ENCODE measurements at regions not wholly inside any gene's neighbourhood (a gene's known extent, or its start where the extent isn't known, plus 50 kb on each side); places are given as distances from the start of the nearest gene placed in this dataset.
"Not testable (repeated sequence)": the region's sequence is repeated elsewhere in the genome, so short reads cannot be mapped to it uniquely, and the experiment has no call there.

- DNase-seq (no peak), ATAC-seq (no peak)
- Mint-ChIP-seq H3K27me3 (ENCODE audit: low read depth) (no peaks in the 10 kb centered on the region), H3K27ac (no peak overlapping the region), H3K4me1 (ENCODE audit: low read depth) (no peaks in the 10 kb centered on the region), H3K4me3 (no peak overlapping the region), H3K36me3 (ENCODE audit: low read depth) (no peaks in the 10 kb centered on the region), H3K9me3 (ENCODE audit: insufficient read depth) (peaks cover 6% of the 10 kb centered on the region)
- ChIA-PET POLR2A (no interaction called here), CTCF (no interaction called here)
These were observed 546.1 kb upstream of the SALL3 start for GRCh38 chr18:78433562-78433961.

GRCh38 chr18:78436110-78436509 lies 543.5 kb upstream of the SALL3 start:
- POLR2A ChIA-PET: no interaction called here
- H3K4me3 Mint-ChIP-seq: no peak overlapping the region
- no peaks in the 10 kb centered on the region for H3K4me1 Mint-ChIP-seq (ENCODE audit: low read depth)
- DNase-seq (no peak), ATAC-seq (no peak)
- H3K36me3 Mint-ChIP-seq (ENCODE audit: low read depth): no peaks in the 10 kb centered on the region
- H3K27ac Mint-ChIP-seq: no peak overlapping the region
- CTCF ChIA-PET: no interaction called here
- H3K9me3 Mint-ChIP-seq (ENCODE audit: insufficient read depth): peaks cover 6% of the 10 kb centered on the region
- H3K27me3 Mint-ChIP-seq (ENCODE audit: low read depth): no peaks in the 10 kb centered on the region

- ATAC-seq; H3K9me3 Mint-ChIP-seq (ENCODE audit: insufficient read depth); POLR2A ChIA-PET; DNase-seq; H3K4me1 Mint-ChIP-seq (ENCODE audit: low read depth); H3K4me3 Mint-ChIP-seq; H3K36me3 Mint-ChIP-seq (ENCODE audit: low read depth); CTCF ChIA-PET; H3K27me3 Mint-ChIP-seq (ENCODE audit: low read depth); H3K27ac Mint-ChIP-seq: not testable (repeated sequence)
These were observed 541.4 kb upstream of the SALL3 start for GRCh38 chr18:78438235-78438634.

- no peak overlapping the region for H3K27ac Mint-ChIP-seq
- H3K9me3 Mint-ChIP-seq (ENCODE audit: insufficient read depth): no peaks in the 10 kb centered on the region
- DNase-seq (no peak), ATAC-seq (no peak)
- H3K36me3 Mint-ChIP-seq (ENCODE audit: low read depth): no peaks in the 10 kb centered on the region
- ChIA-PET POLR2A (no interaction called here), CTCF (no interaction called here)
- H3K4me3 Mint-ChIP-seq: no peak overlapping the region
- no peaks in the 10 kb centered on the region for H3K27me3 Mint-ChIP-seq (ENCODE audit: low read depth)
- no peaks in the 10 kb centered on the region for H3K4me1 Mint-ChIP-seq (ENCODE audit: low read depth)
These were observed 533.7 kb upstream of the SALL3 start for GRCh38 chr18:78445880-78446279.

GRCh38 chr18:78447211-78447610 lies 532.4 kb upstream of the SALL3 start:
- no peaks in the 10 kb centered on the region for H3K4me1 Mint-ChIP-seq (ENCODE audit: low read depth)
- POLR2A ChIA-PET: no interaction called here

GRCh38 chr18:78448106-78448505 lies 531.5 kb upstream of the SALL3 start:
- no peaks in the 10 kb centered on the region for H3K27me3 Mint-ChIP-seq (ENCODE audit: low read depth)
- ATAC-seq (no peak), DNase-seq (no peak)
- no peaks in the 10 kb centered on the region for H3K9me3 Mint-ChIP-seq (ENCODE audit: insufficient read depth)
- ChIA-PET CTCF (no interaction called here), POLR2A (no interaction called here)
- no peak overlapping the region for H3K4me3 Mint-ChIP-seq
- no peaks in the 10 kb centered on the region for H3K4me1 Mint-ChIP-seq (ENCODE audit: low read depth)
- no peaks in the 10 kb centered on the region for H3K36me3 Mint-ChIP-seq (ENCODE audit: low read depth)
- no peak overlapping the region for H3K27ac Mint-ChIP-seq

More at GRCh38 chr18:78447211-78447610, 532.4 kb upstream of the SALL3 start:
- Mint-ChIP-seq H3K4me3 (no peak overlapping the region), H3K27ac (no peak overlapping the region), H3K27me3 (ENCODE audit: low read depth) (no peaks in the 10 kb centered on the region), H3K9me3 (ENCODE audit: insufficient read depth) (no peaks in the 10 kb centered on the region), H3K36me3 (ENCODE audit: low read depth) (no peaks in the 10 kb centered on the region)
- ATAC-seq: no peak
- DNase-seq: no peak
- CTCF ChIA-PET: interaction anchor here (0.7 kb wide), 1 partner anchor 54 kb away, joined by 5 read pairs; no protein-coding TSS in a partner anchor

- H3K36me3 Mint-ChIP-seq (ENCODE audit: low read depth): no peaks in the 10 kb centered on the region
- ChIA-PET CTCF (no interaction called here), POLR2A (no interaction called here)
- no peak overlapping the region for H3K27ac Mint-ChIP-seq
- no peaks in the 10 kb centered on the region for H3K27me3 Mint-ChIP-seq (ENCODE audit: low read depth)
- H3K4me3 Mint-ChIP-seq: no peak overlapping the region
- no peaks in the 10 kb centered on the region for H3K4me1 Mint-ChIP-seq (ENCODE audit: low read depth)
- DNase-seq (no peak), ATAC-seq (no peak)
- H3K9me3 Mint-ChIP-seq (ENCODE audit: insufficient read depth): no peaks in the 10 kb centered on the region
These were observed 531.0 kb upstream of the SALL3 start for GRCh38 chr18:78448591-78448990.

GRCh38 chr18:78454221-78454620 lies 525.4 kb upstream of the SALL3 start:
- ATAC-seq (no peak), DNase-seq (no peak)
- H3K9me3 Mint-ChIP-seq (ENCODE audit: insufficient read depth): no peaks in the 10 kb centered on the region
- H3K27ac Mint-ChIP-seq: no peak overlapping the region
- H3K36me3 Mint-ChIP-seq (ENCODE audit: low read depth): no peaks in the 10 kb centered on the region
- CTCF ChIA-PET: no interaction called here
- H3K4me1 Mint-ChIP-seq (ENCODE audit: low read depth): no peaks in the 10 kb centered on the region
- POLR2A ChIA-PET: no interaction called here
- no peaks in the 10 kb centered on the region for H3K27me3 Mint-ChIP-seq (ENCODE audit: low read depth)
- no peak overlapping the region for H3K4me3 Mint-ChIP-seq

- ATAC-seq: no peak
- DNase-seq: no peak
- ChIA-PET CTCF (no interaction called here), POLR2A (no interaction called here)
- Mint-ChIP-seq H3K4me3 (no peak overlapping the region), H3K9me3 (ENCODE audit: insufficient read depth) (no peaks in the 10 kb centered on the region), H3K36me3 (ENCODE audit: low read depth) (no peaks in the 10 kb centered on the region), H3K27ac (no peak overlapping the region), H3K4me1 (ENCODE audit: low read depth) (no peaks in the 10 kb centered on the region), H3K27me3 (ENCODE audit: low read depth) (no peaks in the 10 kb centered on the region)
These were observed 524.2 kb upstream of the SALL3 start for GRCh38 chr18:78455386-78455785.

GRCh38 chr18:78457011-78457410 lies 522.6 kb upstream of the SALL3 start:
- DNase-seq (no peak), ATAC-seq (no peak)
- H3K27ac Mint-ChIP-seq: no peak overlapping the region
- no peaks in the 10 kb centered on the region for H3K4me1 Mint-ChIP-seq (ENCODE audit: low read depth)
- CTCF ChIA-PET: no interaction called here
- POLR2A ChIA-PET: no interaction called here
- no peaks in the 10 kb centered on the region for H3K27me3 Mint-ChIP-seq (ENCODE audit: low read depth)
- H3K4me3 Mint-ChIP-seq: no peak overlapping the region
- H3K36me3 Mint-ChIP-seq (ENCODE audit: low read depth): no peaks in the 10 kb centered on the region
- H3K9me3 Mint-ChIP-seq (ENCODE audit: insufficient read depth): no peaks in the 10 kb centered on the region

- ChIA-PET POLR2A (no interaction called here), CTCF (no interaction called here)
- no peak for DNase-seq
- Mint-ChIP-seq H3K27ac (no peak overlapping the region), H3K27me3 (ENCODE audit: low read depth) (no peaks in the 10 kb centered on the region), H3K36me3 (ENCODE audit: low read depth) (no peaks in the 10 kb centered on the region), H3K9me3 (ENCODE audit: insufficient read depth) (no peaks in the 10 kb centered on the region), H3K4me1 (ENCODE audit: low read depth) (no peaks in the 10 kb centered on the region), H3K4me3 (no peak overlapping the region)
- no peak for ATAC-seq
These were observed 521.9 kb upstream of the SALL3 start for GRCh38 chr18:78457731-78458130.

- Mint-ChIP-seq H3K9me3 (ENCODE audit: insufficient read depth) (no peaks in the 10 kb centered on the region), H3K27me3 (ENCODE audit: low read depth) (no peaks in the 10 kb centered on the region), H3K4me1 (ENCODE audit: low read depth) (no peaks in the 10 kb centered on the region), H3K27ac (no peak overlapping the region), H3K4me3 (no peak overlapping the region), H3K36me3 (ENCODE audit: low read depth) (no peaks in the 10 kb centered on the region)
- DNase-seq (no peak), ATAC-seq (no peak)
- ChIA-PET POLR2A (no interaction called here), CTCF (no interaction called here)
These were observed 521.3 kb upstream of the SALL3 start for GRCh38 chr18:78458356-78458755.

- Mint-ChIP-seq H3K27me3 (ENCODE audit: low read depth) (no peaks in the 10 kb centered on the region), H3K4me3 (no peak overlapping the region), H3K36me3 (ENCODE audit: low read depth) (no peaks in the 10 kb centered on the region), H3K4me1 (ENCODE audit: low read depth) (no peaks in the 10 kb centered on the region), H3K9me3 (ENCODE audit: insufficient read depth) (peaks cover 10% of the 10 kb centered on the region), H3K27ac (no peak overlapping the region)
- ChIA-PET CTCF (no interaction called here), POLR2A (no interaction called here)
- ATAC-seq: no peak
- DNase-seq: no peak
These were observed 520.0 kb upstream of the SALL3 start for GRCh38 chr18:78459668-78460067.

Data from activated CD8-positive, alpha-beta T cell treated with anti-CD3 and anti-CD28 coated beads, Interleukin-2, amount 10 ng/mL, durations not matched to agents 7 days and 5 days (primary cell).